ENCODE measurements at regions not wholly inside any gene's neighbourhood (a gene's known extent, or its start where the extent isn't known, plus 50 kb on each side); places are given as distances from the start of the nearest gene placed in this dataset.

GRCh38 chr2:19810148-19810547, 91.6 kb downstream of the TTC32 start (continued):
- TF ChIP-seq, protein P1, sequence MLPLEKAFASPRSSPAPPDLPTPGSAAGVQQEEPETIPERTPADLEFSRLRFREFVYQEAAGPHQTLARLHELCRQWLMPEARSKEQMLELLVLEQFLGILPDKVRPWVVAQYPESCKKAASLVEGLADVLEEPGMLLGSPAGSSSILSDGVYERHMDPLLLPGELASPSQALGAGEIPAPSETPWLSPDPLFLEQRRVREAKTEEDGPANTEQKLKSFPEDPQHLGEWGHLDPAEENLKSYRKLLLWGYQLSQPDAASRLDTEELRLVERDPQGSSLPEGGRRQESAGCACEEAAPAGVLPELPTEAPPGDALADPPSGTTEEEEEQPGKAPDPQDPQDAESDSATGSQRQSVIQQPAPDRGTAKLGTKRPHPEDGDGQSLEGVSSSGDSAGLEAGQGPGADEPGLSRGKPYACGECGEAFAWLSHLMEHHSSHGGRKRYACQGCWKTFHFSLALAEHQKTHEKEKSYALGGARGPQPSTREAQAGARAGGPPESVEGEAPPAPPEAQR (tag by site-specific recombination; IDR thresholded peaks at IDR 0.05) = no peak
- TF ChIP-seq ZNF174 (tag by site-specific recombination; IDR thresholded peaks at IDR 0.05) (no peak), YY2 (tag by site-specific recombination; IDR thresholded peaks at IDR 0.05) (no peak), ZNF518A (tag by site-specific recombination; conservative IDR thresholded peaks at IDR 0.05; ENCODE audit: low read depth) (no peak), ZBTB7A (tag by site-specific recombination; IDR thresholded peaks at IDR 0.05; ENCODE audit: low read depth) (no peak), ZNF324 (tag by site-specific recombination; IDR thresholded peaks at IDR 0.05) (no peak), MYNN (tag by site-specific recombination; IDR thresholded peaks at IDR 0.05; ENCODE audit: borderline replicate concordance) (no peak), KLF1 (tag by site-specific recombination; IDR thresholded peaks at IDR 0.05) (no peak), ZEB2 (tag by site-specific recombination; IDR thresholded peaks at IDR 0.05) (no peak), ZNF335 (tag by site-specific recombination; conservative IDR thresholded peaks at IDR 0.05) (no peak), ZNF837 (tag by site-specific recombination; IDR thresholded peaks at IDR 0.05) (no peak)

- ChIA-PET POLR2A (no interaction called here), CTCF (interaction anchor here (0.6 kb wide), 1 partner anchor 245 kb away, joined by 5 read pairs; no protein-coding TSS in a partner anchor)
- no peak overlapping the region for H3K27ac ChIP-seq (ENCODE audit: extremely low read depth, low read depth, low read length)
- H3K4me3 ChIP-seq (ENCODE audit: low read depth, low read length) = no peak overlapping the region
- no peaks in the 10 kb centered on the region for H3K9me3 ChIP-seq (ENCODE audit: control insufficient read depth, insufficient read depth, low read depth, low read length)
- no peak for TF ChIP-seq ZNF692 (tag by site-specific recombination; IDR thresholded peaks at IDR 0.05)
- TF ChIP-seq ZNF404 (tag by site-specific recombination; IDR thresholded peaks at IDR 0.05) = no peak
- H3K4me1 ChIP-seq (ENCODE audit: control insufficient read depth, insufficient read depth, low read length) = no peaks in the 10 kb centered on the region
- H3K36me3 ChIP-seq (ENCODE audit: control insufficient read depth in 2 of 2, insufficient read depth in 1 of 2, low read length in 2 of 2) = no peaks in the 10 kb centered on the region
These were observed 92.6 kb downstream of the TTC32 start for GRCh38 chr2:19809206-19809605.

DNA sequence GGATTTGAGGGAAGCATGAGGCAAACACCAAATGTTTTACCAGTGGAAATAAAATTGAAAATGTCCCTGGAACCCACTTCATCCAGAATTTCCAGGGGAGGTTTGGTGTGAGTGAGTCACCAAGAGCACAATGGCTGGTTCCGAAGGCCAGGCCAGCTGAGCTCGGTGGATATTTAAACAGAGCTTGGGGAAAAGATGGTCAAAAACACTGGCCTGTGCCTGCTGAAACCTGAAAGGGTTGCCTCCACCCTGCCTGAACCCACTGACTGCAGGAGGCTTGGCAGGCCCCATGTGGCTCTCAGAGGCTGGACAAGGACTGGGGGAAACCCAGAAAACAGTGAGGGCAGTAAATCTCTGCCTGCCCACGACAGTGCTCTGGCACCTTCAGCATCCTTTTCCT, 93.9 kb downstream of the TTC32 start:
- CTCF ChIA-PET = no interaction called here
- no peaks in the 10 kb centered on the region for H3K36me3 ChIP-seq (ENCODE audit: control insufficient read depth in 2 of 2, insufficient read depth in 1 of 2, low read length in 2 of 2)
- H3K9me3 ChIP-seq (ENCODE audit: control insufficient read depth, insufficient read depth, low read depth, low read length) = no peaks in the 10 kb centered on the region
- POLR2A ChIA-PET = interaction anchor here (0.7 kb wide), 1 partner anchor 9 kb away, joined by 3 read pairs; no protein-coding TSS in a partner anchor
- no peak overlapping the region for H3K27ac ChIP-seq (ENCODE audit: extremely low read depth, low read depth, low read length)
- H3K4me1 ChIP-seq (ENCODE audit: control insufficient read depth, insufficient read depth, low read length) = no peaks in the 10 kb centered on the region
- no peak for TF ChIP-seq OSR2 (tag by site-specific recombination; IDR thresholded peaks at IDR 0.05)
- TF ChIP-seq SCRT2 (tag by site-specific recombination; IDR thresholded peaks at IDR 0.05) = no peak
- no peak for TF ChIP-seq PRDM1 (tag by site-specific recombination; IDR thresholded peaks at IDR 0.05)
- no peak for TF ChIP-seq ZNF398 (tag by site-specific recombination; IDR thresholded peaks at IDR 0.05)
- no peak overlapping the region for H3K4me3 ChIP-seq (ENCODE audit: low read depth, low read length)
